ENCODE measurements at regions not wholly inside any gene's neighbourhood (a gene's known extent, or its start where the extent isn't known, plus 50 kb on each side); places are given as distances from the start of the nearest gene placed in this dataset.

DNA sequence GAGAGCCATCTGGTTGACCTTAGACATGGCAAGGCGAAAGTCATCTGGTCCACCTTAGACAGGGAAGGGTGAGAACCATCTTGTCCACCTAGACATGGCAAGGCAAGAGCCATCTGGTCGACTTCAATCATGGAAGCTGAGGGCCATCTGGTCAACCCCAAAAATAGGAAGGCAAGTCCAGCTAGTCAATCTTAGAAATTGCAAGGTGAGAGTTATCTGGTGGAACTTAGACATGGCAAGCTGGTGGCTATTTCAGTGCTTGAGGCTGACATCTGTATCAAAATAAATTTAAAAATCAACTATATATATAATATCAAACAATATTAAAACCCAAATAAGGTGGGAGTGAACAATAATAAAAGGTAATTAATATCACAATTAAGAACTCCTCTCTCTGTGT, 83.9 kb downstream of the ZNF726 start:
- TF ChIP-seq, protein P1, sequence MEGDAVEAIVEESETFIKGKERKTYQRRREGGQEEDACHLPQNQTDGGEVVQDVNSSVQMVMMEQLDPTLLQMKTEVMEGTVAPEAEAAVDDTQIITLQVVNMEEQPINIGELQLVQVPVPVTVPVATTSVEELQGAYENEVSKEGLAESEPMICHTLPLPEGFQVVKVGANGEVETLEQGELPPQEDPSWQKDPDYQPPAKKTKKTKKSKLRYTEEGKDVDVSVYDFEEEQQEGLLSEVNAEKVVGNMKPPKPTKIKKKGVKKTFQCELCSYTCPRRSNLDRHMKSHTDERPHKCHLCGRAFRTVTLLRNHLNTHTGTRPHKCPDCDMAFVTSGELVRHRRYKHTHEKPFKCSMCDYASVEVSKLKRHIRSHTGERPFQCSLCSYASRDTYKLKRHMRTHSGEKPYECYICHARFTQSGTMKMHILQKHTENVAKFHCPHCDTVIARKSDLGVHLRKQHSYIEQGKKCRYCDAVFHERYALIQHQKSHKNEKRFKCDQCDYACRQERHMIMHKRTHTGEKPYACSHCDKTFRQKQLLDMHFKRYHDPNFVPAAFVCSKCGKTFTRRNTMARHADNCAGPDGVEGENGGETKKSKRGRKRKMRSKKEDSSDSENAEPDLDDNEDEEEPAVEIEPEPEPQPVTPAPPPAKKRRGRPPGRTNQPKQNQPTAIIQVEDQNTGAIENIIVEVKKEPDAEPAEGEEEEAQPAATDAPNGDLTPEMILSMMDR (IDR thresholded peaks at IDR 0.05), result no peak
- TF ChIP-seq POLR2A (IDR thresholded peaks at IDR 0.05), result no peak
